HCT116 (cell line): ENCODE measurements at regions not wholly inside any gene's neighbourhood (a gene's known extent, or its start where the extent isn't known, plus 50 kb on each side); places are given as distances from the start of the nearest gene placed in this dataset.

Source experiments
- ATAC-seq: fragments of 200-7000 bp; cut with Tn5 transposase; 2 replicates; pipeline ENCODE4 v1.9.1; 2020; ENCODE audit warnings: mild to moderate bottlenecking, moderate library complexity
- BruUV-seq: library from RNA; stranded (reverse); fragments of 400-500 nt; replicated peaks from 2 replicates; lab custom pipeline; 2021; lab: Mats Ljungman, UMichigan
- CTCF ChIA-PET: fragments of 300-600 bp; sonication (Branson Sonifier 250); formaldehyde crosslinking; loops from one replicate; lab custom pipeline; 2021; ENCODE audit warnings: antibody characterized with exemption; lab: Charles Lee
- POLR2A ChIA-PET: fragments of 300-600, 350-600 bp; sonication (Branson Sonifier 250); formaldehyde crosslinking; loops from one replicate; lab custom pipeline; 2021; ENCODE audit warnings: antibody characterized with exemption; lab: Charles Lee
- RAD21 ChIA-PET, 2 experiments: fragments of 300-600 bp; sonication (Branson Sonifier 250); formaldehyde crosslinking; loops; one replicate each; lab custom pipeline; 2023; ENCODE audit warnings: low total read pairs in 2 of 2; ENCODE audit not compliant: uncharacterized antibody in 2 of 2, unreplicated experiment in 2 of 2, low non-redundant PET in 1 of 2; lab: Charles Lee
- DNase-seq: peaks from one replicate; pipeline ENCODE4 v3.0.0-alpha.2; 2010; ENCODE audit warnings: low read depth, low spot score
- H2AFZ ChIP-seq: fragments of 200-600 bp; shearing (Covaris generic), sonication (generic); 2 replicates; pipeline ENCODE4 v1.6.1; 2017; ENCODE audit warnings: low read depth, mixed run types, mixed read lengths, antibody characterized with exemption, low read length; ENCODE audit not compliant: poor library complexity, severe bottlenecking
- H3K27ac ChIP-seq: 2 replicates; pipeline ENCODE4 v1.5.1; 2012; ENCODE audit warnings: low read depth, low read length
- H3K27me3 ChIP-seq: fragments of 200-600 bp; sonication (generic); 2 replicates; pipeline ENCODE4 v1.6.1; 2016; ENCODE audit warnings: mixed run types, low read length, mixed read lengths; ENCODE audit not compliant: insufficient read depth
- H3K36me3 ChIP-seq, 2 experiments: fragments of 200-500 bp in 1 of 2; fragments of 200-600 bp in 1 of 2; sonication (Bioruptor generic) in 1 of 2; sonication (generic) in 1 of 2; 2 replicates each; pipeline versions ENCODE4 v1.5.1 to v1.6.1; 2014 to 2016; ENCODE audit warnings: low read length in 2 of 2, inconsistent platforms in 1 of 2, mixed read lengths in 1 of 2, mixed run types in 1 of 2; ENCODE audit not compliant: insufficient read depth in 2 of 2, control insufficient read depth in 1 of 2
- H3K4me1 ChIP-seq, 2 experiments: fragments of 200-600 bp in 1 of 2; sonication (generic) in 1 of 2; 2 replicates each; pipeline versions ENCODE4 v1.5.1 to v1.6.1; 2012 to 2017; ENCODE audit warnings: low read length in 2 of 2, inconsistent platforms in 1 of 2, mild to moderate bottlenecking in 1 of 2, mixed read lengths in 1 of 2, mixed run types in 1 of 2, moderate library complexity in 1 of 2; ENCODE audit not compliant: insufficient read depth in 2 of 2, control insufficient read depth in 1 of 2
- H3K4me2 ChIP-seq: fragments of 200-600 bp; sonication (generic); 2 replicates; pipeline ENCODE4 v1.6.1; 2017; ENCODE audit warnings: mixed run types, low read length, mixed read lengths
- H3K4me3 ChIP-seq, 2 experiments: fragments of 200-600 bp in 1 of 2; sonication (generic) in 1 of 2; replicated peaks in 1 of 2; 2 replicates each; pipeline ENCODE4 v1.5.1; 2011 to 2016; ENCODE audit warnings: low read length in 2 of 2, control low read depth in 1 of 2, low read depth in 1 of 2, mild to moderate bottlenecking in 1 of 2, mixed read lengths in 1 of 2, mixed run types in 1 of 2
- H3K79me2 ChIP-seq: fragments of 200-600 bp; sonication (generic); 2 replicates; pipeline ENCODE4 v1.6.1; 2017; ENCODE audit warnings: mild to moderate bottlenecking, mixed run types, low read length, moderate library complexity, mixed read lengths; ENCODE audit not compliant: insufficient read depth
- H3K9ac ChIP-seq: fragments of 200-600 bp; sonication (generic); 2 replicates; pipeline ENCODE4 v1.6.1; 2016; ENCODE audit warnings: low read length, mixed read lengths
- H3K9me2 ChIP-seq: fragments of 200-600 bp; sonication (generic), shearing (Covaris generic); 2 replicates; pipeline ENCODE4 v1.6.1; 2017; ENCODE audit warnings: mixed run types, mild to moderate bottlenecking, moderate library complexity; ENCODE audit not compliant: insufficient read depth
- H3K9me3 ChIP-seq, 2 experiments: fragments of 200-500 bp in 1 of 2; fragments of 200-600 bp in 1 of 2; sonication (Bioruptor generic) in 1 of 2; sonication (generic) in 1 of 2; 2 replicates each; pipeline ENCODE4 v1.6.1; 2014 to 2017; ENCODE audit warnings: low read length in 2 of 2, mixed read lengths in 2 of 2, inconsistent platforms in 1 of 2, low read depth in 1 of 2, mild to moderate bottlenecking in 1 of 2, mixed run types in 1 of 2, moderate library complexity in 1 of 2; ENCODE audit not compliant: control insufficient read depth in 1 of 2, insufficient read depth in 1 of 2
- H4K20me1 ChIP-seq: fragments of 200-600 bp; sonication (generic), shearing (Covaris generic); 2 replicates; pipeline ENCODE4 v1.6.1; 2017; ENCODE audit warnings: mixed run types, mild to moderate bottlenecking, moderate library complexity; ENCODE audit not compliant: insufficient read depth
- CBX3 ChIP-seq: IDR thresholded peaks from 2 replicates; pipeline ENCODE4 v1.6.1; 2012; ENCODE audit warnings: low read depth
- CEBPB ChIP-seq: IDR thresholded peaks from 2 replicates; pipeline ENCODE4 v1.6.1; 2012; ENCODE audit warnings: low read depth
- EZH2 ChIP-seq: fragments of 200-600 bp; sonication (generic); IDR thresholded peaks from 2 replicates; pipeline ENCODE4 v1.6.1; 2017; ENCODE audit warnings: antibody characterized with exemption, mixed run types
- EZH2phosphoT487 ChIP-seq: fragments of 200-600 bp; IDR thresholded peaks from 2 replicates; pipeline ENCODE4 v1.6.1; 2018; ENCODE audit warnings: antibody characterized with exemption, borderline replicate concordance
- JUND ChIP-seq: IDR thresholded peaks from 2 replicates; pipeline ENCODE4 v1.6.1; 2012
- SP1 ChIP-seq: IDR thresholded peaks from 2 replicates; pipeline ENCODE4 v1.6.1; 2012; ENCODE audit warnings: low read depth
- TCF7L2 ChIP-seq: IDR thresholded peaks from 2 replicates; pipeline ENCODE4 v1.7.0; 2011; ENCODE audit warnings: borderline replicate concordance, inconsistent platforms; ENCODE audit not compliant: insufficient read depth, insufficient read length; ENCODE audit errors: extremely low read depth
- YY1 ChIP-seq: IDR thresholded peaks from 2 replicates; pipeline ENCODE4 v1.6.1; 2011; ENCODE audit warnings: low read length, low read depth, moderate library complexity, mild to moderate bottlenecking; ENCODE audit not compliant: insufficient replicate concordance; ENCODE audit errors: extremely low read depth
- ZFX ChIP-seq: fragments of 450-650 bp; IDR thresholded peaks from 2 replicates; pipeline ENCODE4 v1.6.1; 2017
- ZNF274 ChIP-seq: fragments of 200-500 bp; sonication (Bioruptor generic); IDR thresholded peaks from 2 replicates; pipeline ENCODE4 v1.6.1; 2014; ENCODE audit warnings: mild to moderate bottlenecking, low read depth, low read length, inconsistent platforms
- intact Hi-C: fragments of 100-400 bp; cut with micrococcal nuclease; formaldehyde crosslinking; loops from 2 replicates; pipeline ENCODE4 v1.10.0; 2022
- TF ChIP-seq, protein P1 (sequence below): IDR thresholded peaks from 2 replicates; pipeline ENCODE4 v1.6.1; 2011; ENCODE audit warnings: mild to moderate bottlenecking, low read length, moderate library complexity; ENCODE audit not compliant: insufficient replicate concordance; ENCODE audit errors: extremely low read depth
- TF ChIP-seq, protein P2 (sequence below): IDR thresholded peaks from 2 replicates; pipeline ENCODE4 v1.6.1; 2012
- TF ChIP-seq, protein P3 (sequence below), 3 experiments: fragments of 200-600 bp in 1 of 3; sonication (generic) in 1 of 3; IDR thresholded peaks in 2 of 3; conservative IDR thresholded peaks in 1 of 3; 2 replicates each; pipeline ENCODE4 v1.5.1; 2012 to 2017; ENCODE audit warnings: low read depth in 2 of 3, low read length in 2 of 3, antibody characterized with exemption in 1 of 3, borderline replicate concordance in 1 of 3, control low read depth in 1 of 3, mild to moderate bottlenecking in 1 of 3, mixed read lengths in 1 of 3, mixed run types in 1 of 3, moderate library complexity in 1 of 3; ENCODE audit not compliant: insufficient read depth in 1 of 3
- TF ChIP-seq, protein P4 (sequence below): IDR thresholded peaks from 2 replicates; pipeline ENCODE4 v1.6.1; 2012
- TF ChIP-seq, protein P5 (sequence below): IDR thresholded peaks from 2 replicates; pipeline ENCODE4 v1.6.1; 2012; ENCODE audit warnings: low read depth

DNA sequence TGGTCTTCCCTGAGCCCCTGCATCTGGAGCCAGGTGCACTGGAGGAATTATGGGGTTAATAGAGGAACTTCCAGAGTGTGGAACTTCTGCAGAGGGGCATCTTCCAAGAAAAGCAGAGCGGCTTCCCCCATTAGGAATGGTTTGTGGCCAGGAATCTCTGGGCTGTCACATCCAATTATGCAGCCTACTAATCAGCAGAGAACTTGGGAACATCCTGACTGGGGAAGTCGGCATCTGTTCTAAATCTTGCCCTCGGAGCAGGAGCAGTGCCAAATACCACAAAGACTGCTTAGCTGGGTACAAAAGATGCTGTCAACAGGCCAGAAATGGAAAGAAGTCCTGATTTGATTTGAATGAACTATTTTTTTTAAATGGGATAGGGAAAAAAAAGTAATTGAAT lies 435.1 kb downstream of the ZNF536 start (continued):
- TF ChIP-seq, protein P1, sequence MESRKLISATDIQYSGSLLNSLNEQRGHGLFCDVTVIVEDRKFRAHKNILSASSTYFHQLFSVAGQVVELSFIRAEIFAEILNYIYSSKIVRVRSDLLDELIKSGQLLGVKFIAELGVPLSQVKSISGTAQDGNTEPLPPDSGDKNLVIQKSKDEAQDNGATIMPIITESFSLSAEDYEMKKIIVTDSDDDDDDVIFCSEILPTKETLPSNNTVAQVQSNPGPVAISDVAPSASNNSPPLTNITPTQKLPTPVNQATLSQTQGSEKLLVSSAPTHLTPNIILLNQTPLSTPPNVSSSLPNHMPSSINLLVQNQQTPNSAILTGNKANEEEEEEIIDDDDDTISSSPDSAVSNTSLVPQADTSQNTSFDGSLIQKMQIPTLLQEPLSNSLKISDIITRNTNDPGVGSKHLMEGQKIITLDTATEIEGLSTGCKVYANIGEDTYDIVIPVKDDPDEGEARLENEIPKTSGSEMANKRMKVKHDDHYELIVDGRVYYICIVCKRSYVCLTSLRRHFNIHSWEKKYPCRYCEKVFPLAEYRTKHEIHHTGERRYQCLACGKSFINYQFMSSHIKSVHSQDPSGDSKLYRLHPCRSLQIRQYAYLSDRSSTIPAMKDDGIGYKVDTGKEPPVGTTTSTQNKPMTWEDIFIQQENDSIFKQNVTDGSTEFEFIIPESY: no peak
- TF ChIP-seq SP1 (no peak), EZH2phosphoT487 (no peak), YY1 (no peak), TCF7L2 (no peak), EZH2 (no peak)

DNA sequence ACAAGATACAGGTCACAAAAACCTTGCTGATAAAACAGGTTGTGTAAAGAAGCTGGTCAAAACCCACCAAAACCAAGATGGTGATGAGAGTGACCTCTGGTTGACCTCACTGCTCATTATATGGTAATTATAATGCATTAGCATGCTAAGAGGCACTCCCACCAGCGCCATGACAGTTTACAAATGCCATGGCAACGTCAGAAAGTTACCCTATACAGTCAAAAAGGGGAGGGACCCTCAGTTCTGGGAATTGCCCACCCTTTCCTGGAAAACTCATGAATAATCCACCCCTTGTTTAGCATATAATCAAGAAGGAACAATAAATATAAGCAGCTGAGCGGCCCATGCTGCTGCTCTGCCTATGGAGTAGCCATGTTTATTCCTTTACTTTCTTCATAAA lies 434.1 kb downstream of the ZNF536 start:
- no peaks in the 10 kb centered on the region for H3K27me3 ChIP-seq
- no peaks in the 10 kb centered on the region for H4K20me1 ChIP-seq
- no TSS peak for BruUV-seq
- H3K36me3 ChIP-seq: no peaks in the 10 kb centered on the region
- ATAC-seq (no peak), DNase-seq (no peak)
- no peak overlapping the region for H2AFZ ChIP-seq
- no peak overlapping the region for H3K4me3 ChIP-seq
- H3K27ac ChIP-seq: no peak overlapping the region
- TF ChIP-seq ZFX (no peak), EZH2 (no peak), ZNF274 (no peak), SP1 (no peak), JUND (no peak), CEBPB (no peak), CBX3 (no peak), EZH2phosphoT487 (no peak)
- TF ChIP-seq, protein P2, sequence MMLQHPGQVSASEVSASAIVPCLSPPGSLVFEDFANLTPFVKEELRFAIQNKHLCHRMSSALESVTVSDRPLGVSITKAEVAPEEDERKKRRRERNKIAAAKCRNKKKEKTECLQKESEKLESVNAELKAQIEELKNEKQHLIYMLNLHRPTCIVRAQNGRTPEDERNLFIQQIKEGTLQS: no peak
- TF ChIP-seq, protein P3, sequence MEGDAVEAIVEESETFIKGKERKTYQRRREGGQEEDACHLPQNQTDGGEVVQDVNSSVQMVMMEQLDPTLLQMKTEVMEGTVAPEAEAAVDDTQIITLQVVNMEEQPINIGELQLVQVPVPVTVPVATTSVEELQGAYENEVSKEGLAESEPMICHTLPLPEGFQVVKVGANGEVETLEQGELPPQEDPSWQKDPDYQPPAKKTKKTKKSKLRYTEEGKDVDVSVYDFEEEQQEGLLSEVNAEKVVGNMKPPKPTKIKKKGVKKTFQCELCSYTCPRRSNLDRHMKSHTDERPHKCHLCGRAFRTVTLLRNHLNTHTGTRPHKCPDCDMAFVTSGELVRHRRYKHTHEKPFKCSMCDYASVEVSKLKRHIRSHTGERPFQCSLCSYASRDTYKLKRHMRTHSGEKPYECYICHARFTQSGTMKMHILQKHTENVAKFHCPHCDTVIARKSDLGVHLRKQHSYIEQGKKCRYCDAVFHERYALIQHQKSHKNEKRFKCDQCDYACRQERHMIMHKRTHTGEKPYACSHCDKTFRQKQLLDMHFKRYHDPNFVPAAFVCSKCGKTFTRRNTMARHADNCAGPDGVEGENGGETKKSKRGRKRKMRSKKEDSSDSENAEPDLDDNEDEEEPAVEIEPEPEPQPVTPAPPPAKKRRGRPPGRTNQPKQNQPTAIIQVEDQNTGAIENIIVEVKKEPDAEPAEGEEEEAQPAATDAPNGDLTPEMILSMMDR (IDR thresholded peaks at IDR 0.05 in 2 of 3, conservative IDR thresholded peaks at IDR 0.05 in 1 of 3; ENCODE audit: borderline replicate concordance in 1 of 3, insufficient read depth in 1 of 3, low read depth in 2 of 3, low read length in 2 of 3): no peak
- TF ChIP-seq, protein P4, sequence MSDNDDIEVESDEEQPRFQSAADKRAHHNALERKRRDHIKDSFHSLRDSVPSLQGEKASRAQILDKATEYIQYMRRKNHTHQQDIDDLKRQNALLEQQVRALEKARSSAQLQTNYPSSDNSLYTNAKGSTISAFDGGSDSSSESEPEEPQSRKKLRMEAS: no peak
- TF ChIP-seq, protein P5, sequence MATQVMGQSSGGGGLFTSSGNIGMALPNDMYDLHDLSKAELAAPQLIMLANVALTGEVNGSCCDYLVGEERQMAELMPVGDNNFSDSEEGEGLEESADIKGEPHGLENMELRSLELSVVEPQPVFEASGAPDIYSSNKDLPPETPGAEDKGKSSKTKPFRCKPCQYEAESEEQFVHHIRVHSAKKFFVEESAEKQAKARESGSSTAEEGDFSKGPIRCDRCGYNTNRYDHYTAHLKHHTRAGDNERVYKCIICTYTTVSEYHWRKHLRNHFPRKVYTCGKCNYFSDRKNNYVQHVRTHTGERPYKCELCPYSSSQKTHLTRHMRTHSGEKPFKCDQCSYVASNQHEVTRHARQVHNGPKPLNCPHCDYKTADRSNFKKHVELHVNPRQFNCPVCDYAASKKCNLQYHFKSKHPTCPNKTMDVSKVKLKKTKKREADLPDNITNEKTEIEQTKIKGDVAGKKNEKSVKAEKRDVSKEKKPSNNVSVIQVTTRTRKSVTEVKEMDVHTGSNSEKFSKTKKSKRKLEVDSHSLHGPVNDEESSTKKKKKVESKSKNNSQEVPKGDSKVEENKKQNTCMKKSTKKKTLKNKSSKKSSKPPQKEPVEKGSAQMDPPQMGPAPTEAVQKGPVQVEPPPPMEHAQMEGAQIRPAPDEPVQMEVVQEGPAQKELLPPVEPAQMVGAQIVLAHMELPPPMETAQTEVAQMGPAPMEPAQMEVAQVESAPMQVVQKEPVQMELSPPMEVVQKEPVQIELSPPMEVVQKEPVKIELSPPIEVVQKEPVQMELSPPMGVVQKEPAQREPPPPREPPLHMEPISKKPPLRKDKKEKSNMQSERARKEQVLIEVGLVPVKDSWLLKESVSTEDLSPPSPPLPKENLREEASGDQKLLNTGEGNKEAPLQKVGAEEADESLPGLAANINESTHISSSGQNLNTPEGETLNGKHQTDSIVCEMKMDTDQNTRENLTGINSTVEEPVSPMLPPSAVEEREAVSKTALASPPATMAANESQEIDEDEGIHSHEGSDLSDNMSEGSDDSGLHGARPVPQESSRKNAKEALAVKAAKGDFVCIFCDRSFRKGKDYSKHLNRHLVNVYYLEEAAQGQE: no peak
- TF ChIP-seq, all 23 proteins: peak for 0
- H3K9ac ChIP-seq: no peak overlapping the region
- H3K9me3 ChIP-seq: peaks cover 5 to 22% of the 10 kb centered on the region in 2 experiments; a peak in 2 of 4 replicates
- H3K4me1 ChIP-seq: no peaks in the 10 kb centered on the region
- no peaks in the 10 kb centered on the region for H3K79me2 ChIP-seq
- ChIA-PET CTCF (no interaction called here), POLR2A (no interaction called here), RAD21 (no interaction called here)
- H3K9me2 ChIP-seq: no peaks in the 10 kb centered on the region
- H3K4me2 ChIP-seq: no peak overlapping the region
- intact Hi-C loops: no loop called here
